Stimulated activated CD4-positive, alpha-beta T cell treated with anti-CD3 and anti-CD28 coated beads, Interleukin-2, amount 100 ng/mL, for 24 hours (primary cell): ENCODE measurements at regions not wholly inside any gene's neighbourhood (a gene's known extent, or its start where the extent isn't known, plus 50 kb on each side); places are given as distances from the start of the nearest gene placed in this dataset.

Source experiments
- DNase-seq, 2 donors: peaks; one replicate each; pipeline ENCODE4 v3.0.0-alpha.2; 2020

DNA sequence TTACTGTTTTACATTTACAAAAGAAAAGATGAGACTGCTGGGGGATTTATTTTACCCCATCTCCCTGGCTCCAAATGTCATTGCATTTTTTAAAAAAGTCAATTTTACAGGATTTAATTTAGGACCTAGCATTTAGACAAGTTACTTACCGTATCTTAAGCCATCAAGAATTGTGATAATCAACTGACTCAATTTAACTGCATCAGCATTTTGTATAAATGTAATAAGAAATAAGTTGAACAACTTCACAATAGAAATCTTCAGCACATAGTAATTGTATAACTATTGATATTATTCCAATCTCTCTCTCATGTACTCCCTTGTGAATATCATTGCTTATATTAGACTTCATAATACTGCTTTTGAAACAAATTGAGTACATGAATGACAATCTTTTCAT, 907.5 kb upstream of the SLC10A2 start:
- DNase-seq = no peak

DNA sequence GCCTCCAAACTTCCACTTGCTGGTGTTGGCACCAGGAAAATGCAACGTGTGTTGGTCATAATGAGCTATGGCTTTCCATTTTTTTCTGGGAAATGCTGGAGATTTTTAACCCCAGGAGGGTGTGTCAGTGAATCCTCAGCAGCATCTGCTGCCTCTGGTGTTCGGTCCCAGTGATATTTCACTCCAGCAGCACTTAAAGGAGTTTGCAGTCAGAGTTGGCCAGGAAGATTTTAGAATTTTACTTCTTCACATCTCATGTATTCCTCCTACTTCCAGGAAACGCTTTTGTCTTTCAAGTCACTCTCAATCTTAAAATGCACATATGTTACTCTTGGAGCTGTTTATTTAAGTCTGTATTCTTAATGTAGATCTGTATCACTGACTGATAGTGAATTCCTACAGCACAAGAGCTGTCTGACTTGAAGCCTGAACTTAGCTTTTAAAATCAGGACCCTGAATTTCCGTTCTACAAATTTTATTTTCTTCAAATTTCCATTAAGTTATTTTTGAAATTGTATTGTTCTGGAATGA, 903.4 kb upstream of the SLC10A2 start:
- no peak for DNase-seq

DNA sequence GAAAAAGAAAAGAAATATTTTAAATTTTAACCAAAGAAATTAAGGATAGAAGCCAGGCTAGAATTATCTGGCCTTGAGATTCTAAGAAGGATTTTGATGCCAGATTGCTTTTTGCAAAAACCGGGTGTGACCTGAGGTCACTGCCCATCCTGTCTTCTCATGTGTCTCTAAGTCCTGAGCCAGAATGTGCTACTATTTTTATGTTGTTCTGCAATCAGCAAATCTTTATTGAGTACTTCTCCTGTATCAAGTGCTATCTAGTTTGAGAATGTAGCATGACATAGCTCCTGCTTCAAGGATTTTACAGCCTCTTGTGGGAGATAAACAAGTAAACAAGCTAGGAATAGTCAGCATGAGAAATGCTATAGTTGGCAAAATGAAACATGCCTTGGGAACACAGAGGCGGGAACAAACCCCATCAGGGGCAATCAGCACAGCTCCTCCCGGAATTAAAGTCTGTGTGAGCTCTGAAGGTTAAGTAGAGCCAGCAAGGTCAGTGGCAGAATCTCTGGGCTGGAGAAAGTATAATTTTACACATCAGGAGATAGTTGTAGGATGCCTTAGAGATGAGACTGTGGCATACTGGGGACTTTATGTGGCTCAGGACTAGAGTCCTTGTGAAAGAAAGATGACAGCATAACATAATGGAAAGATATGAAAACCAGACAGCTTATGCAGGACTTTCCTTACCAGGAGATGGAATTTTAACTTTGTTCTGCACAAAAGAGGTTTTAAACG, 899.5 kb upstream of the SLC10A2 start:
- DNase-seq = no peak

DNA sequence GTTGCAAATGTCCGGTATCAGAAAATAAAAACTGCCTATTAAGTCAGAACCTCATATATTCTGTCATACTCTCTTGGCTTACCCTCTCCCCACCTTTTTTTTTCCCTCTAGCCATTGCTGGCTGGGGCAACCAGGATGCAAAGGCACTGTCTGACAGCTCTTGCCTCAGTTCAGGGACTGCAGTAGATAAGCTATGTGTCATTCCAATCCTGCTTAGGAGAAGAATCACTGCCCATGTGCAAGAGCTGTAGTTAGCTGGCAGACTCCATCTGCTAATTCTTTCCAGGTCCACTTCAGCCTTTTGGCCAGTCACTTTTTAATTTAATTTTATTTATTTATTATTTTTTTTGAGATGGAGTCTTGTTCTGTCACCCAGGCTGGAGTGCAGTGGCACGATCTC, 895.6 kb upstream of the SLC10A2 start:
- no peak for DNase-seq

DNA sequence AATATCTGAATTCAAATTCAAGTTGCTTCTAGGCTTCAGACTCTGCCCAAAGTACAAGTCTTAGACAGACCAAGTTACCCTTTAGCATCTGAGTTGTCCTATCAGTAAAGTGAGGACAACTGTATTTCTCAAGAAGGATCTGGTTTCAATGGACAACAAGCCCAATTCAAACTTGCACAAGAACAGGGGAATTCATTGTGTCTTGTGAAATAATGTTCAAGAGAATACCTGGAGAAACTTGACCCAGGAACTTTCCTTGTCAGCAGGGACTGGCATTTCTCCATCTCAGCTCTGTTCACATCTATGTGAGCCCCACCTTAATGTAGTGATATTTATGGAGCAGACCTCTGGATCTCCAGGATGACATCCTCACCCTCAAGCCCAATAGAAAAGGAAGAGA, 894.9 kb upstream of the SLC10A2 start:
- DNase-seq = no peak

DNA sequence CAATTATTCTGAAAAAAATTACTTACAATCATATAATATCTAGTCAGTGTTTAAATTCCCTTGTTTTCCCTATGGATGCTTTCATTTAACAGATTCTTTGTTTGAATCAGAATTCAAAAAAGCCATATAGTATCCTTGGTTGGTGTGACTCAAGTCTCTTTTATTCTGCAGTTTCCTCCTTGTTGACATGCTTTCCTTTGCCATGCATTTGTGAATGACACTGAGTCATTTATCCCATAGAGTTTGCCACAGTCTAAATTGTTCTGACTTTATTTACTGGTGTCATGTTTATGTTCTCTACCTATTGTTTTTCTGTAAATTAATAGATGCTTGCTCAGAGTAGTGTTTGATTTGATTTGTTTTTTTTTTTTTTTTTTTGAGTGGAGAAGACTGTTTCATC, 893.8 kb upstream of the SLC10A2 start:
- no peak for DNase-seq

DNA sequence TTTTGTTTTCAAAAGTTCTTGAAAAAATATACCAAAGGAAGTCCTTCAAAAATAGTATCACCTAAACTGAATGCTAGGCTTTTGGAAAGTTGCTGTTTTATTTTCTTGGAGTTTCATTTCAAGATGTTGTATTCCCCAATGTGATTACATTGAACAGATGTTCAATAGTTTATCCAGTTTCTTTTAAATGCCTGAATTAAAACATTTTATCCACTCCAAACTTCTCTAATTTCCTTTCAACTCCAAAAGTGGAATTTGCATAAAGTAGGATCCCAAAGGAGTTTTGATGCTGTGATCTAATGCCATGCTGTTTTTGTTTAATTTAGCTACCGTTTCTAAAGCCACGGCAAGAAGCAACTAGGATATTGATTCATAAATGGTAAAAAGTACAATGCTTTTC, 892.5 kb upstream of the SLC10A2 start:
- no peak for DNase-seq

DNA sequence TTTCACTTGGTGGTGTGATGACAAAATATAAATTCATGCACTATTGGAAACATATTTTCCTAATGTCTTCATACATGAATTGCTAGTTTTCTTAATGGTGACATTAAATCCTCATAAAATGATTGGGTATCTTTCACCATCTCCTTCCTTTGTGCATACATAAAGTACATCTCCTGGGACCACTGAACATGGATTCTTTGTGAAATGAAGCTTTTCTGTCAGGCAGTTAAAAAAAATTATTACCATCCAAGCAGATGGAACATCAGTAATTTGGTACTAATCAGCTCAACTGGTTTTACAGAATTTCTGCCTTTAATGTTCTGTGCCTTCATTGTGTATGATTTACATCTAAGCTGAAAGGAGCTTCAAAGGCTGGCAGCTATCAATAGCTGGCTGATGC, 891.7 kb upstream of the SLC10A2 start:
- no peak for DNase-seq

DNA sequence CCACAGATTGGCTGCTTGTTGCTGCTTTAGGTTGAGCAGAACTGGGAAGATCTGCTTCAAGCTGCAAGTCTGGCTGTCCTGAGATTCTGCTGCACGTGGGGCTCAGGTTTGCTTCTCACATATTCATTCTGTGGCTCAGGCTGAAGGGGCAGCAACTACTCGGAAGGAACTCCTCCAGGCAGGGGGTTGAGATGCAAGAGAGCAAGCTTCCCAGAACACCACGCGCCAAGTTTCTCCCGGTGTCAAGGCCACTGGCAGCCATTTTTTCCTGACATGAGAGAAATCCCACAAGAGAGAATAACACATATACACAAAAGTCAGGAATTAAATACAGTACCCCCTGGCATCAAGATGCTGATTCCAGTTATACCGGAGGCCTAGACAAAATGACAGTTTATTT, 887.6 kb upstream of the SLC10A2 start:
- no peak for DNase-seq

DNA sequence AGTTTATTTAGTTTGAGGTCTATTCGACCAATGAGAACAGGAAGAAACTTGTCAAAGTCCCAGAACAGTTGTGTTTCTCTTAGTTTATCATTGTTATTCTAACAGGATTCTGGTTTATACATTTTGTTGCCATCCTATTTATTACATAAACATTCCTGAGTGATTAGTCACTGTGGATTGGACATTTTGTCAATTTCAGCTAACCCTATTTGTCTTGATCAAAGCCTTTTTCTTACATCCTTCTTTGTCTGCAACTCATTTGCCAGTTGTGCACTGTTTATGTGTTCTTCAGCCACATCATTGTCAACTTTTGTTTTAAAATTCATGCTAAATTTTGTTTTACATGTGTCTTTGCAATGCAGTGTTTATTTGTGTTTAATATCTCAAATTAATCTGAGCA, 886.0 kb upstream of the SLC10A2 start:
- no peak for DNase-seq

DNA sequence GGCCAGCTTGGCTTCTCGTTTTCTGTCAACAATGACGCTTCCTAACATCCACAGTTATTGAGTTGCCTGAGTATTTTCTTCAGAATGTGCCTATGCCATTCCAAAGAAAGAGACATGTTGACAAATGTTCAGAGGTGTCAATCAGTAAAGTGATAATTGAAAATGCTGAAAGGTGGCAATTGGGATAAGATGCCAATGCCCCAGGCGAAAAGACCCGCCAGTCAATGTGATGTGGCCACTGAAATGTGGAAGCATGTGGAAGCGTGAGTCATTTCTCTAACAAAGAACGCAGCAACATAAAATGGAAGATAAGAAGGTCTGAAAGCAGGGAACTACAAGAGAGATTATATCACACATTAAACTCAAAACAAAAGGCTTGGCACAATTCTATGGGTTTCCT, 882.2 kb upstream of the SLC10A2 start:
- no peak for DNase-seq

DNA sequence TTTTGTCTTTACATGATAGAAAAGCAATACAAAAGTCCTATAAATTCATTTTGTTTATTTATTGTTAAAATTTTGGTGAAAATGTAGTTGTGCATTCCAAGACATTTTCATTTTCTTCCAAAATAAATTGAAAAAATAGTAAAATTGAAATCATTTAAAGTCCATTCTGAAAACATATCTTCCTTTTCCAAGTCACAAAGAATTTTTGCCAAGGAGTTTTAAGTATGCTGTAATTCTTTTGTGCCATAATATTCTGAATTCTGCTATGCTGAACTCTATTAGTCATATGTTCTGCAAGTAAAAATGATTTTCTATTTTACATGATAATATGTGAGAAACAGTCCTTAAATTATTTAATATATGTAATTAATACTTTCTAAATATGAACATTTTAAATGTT, 879.6 kb upstream of the SLC10A2 start:
- no peak for DNase-seq

DNA sequence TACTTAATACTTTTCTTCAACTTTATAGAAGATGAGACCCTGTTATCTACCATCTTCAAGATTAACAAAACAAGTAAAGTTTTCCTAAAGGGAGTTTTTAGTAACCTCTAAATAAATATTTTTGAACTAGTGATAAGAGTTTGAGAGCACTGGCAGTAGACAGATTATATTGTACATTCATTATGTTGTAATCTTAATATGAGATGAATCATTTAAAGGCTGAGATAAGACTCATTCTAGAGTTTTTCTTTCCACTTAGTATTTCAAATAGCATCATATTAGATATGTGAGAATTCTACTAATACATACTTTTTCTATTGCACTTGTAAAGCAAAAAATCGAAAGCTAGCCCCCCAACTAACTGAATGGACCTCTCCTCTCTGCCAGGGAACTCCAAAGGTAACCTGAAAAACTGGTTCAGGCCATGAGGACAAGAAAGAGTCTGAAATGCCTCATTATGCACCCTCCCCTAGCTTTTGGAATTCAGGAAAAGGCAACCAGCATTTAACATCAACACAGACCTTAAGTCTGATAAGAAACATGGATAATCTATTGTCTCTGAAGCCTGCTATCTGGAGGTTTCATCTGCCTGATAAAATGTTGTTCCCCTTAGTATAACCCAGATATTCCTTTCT, 875.4 kb upstream of the SLC10A2 start:
- no peak for DNase-seq

DNA sequence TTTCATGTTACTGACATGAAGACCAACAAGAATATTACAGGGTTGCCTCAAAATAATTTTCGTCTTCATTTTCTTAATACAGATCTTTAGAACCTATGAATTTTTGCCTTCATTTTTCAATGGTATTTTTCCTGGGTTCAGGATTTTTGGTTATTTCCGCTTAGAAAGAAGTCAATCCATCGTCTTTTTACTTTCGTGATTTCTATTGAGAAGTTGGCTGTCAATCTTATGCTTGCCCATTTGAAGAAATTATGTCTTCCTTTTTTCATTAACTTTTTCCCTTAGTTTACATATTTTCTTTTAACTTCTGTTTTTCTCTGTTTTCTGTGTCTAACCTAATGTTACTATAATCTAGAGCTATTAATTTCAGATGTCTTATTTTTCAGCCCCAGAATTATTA, 868.9 kb upstream of the SLC10A2 start:
- DNase-seq = no peak

DNA sequence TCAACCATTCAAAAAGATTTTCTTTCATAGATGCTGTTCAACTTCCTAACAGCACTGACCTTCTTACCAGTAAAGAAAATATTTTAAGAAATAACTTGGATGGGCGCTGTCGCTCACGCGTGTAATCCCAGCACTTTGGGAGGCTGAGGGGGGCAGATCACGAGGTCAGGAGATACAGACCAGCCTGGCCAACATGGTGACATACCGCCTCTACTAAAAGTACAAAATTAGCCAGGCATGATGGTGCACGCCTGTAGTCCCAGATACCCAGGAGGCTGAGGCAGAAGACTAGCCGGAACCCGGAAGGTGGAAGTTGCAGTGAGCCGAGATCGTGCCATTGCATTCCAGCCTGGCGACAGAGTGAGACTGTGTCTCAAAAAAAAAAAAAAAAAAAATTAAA, 865.7 kb upstream of the SLC10A2 start:
- no peak for DNase-seq

DNA sequence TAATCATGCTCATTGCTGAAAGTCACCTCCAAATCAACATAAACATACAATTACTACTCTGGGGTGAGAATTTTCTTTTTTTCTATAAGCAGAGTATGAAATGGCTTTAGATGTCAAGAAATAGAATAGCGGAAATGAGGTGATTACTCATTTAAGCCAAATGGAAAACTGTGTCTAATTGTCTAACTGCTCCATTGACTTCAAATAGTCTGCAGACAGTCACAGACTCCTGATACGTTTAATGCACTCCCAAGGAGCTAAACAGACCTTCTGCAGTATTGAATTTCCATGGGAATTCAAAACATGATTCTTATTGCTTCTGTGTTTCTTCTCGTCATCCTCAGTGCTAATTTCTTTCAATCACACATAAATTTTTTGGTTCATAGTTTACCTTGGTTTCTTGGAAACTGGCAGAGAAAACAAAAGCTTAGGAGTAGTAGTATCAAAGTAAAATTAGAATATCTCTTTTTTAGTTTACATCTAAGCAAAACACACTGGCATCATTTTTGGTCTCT, 865.2 kb upstream of the SLC10A2 start:
- no peak for DNase-seq

DNA sequence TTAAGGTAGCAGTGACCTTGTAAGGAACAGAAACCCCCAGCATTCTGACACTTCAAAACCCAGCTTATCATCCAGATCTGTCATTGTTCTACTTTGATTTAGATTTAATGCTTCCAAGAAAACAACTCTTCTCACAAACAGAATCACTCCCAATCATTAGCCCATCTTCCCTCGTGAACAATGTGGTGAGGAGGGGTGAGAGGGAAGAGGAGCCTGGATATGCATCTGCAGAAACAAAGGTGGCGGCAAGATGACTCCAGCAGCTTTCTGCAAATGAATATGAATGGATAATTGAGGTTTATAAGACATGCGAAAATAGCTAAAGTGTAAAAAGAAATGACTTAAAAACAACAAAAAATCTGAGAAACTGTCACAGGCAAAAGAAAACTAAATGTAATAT, 859.9 kb upstream of the SLC10A2 start:
- DNase-seq = no peak

DNA sequence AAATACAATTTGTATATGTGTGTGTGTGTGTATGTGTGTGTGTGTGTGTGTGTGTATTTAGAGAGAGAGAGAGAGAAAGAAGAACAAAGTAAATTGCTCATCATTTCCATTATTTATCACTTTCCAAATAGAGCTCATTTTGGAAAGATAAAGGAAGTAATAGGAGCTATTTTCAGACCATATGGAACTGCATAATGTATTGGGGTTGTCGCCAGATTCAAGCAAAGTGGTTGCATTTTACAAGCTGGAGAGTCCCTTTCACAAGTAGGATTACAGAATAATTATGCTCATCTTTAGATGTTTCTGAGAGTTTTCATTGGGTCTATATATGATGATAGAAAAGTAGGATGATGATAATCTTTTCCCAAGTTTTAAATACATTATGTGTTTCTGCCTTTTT, 842.7 kb upstream of the SLC10A2 start:
- no peak for DNase-seq

DNA sequence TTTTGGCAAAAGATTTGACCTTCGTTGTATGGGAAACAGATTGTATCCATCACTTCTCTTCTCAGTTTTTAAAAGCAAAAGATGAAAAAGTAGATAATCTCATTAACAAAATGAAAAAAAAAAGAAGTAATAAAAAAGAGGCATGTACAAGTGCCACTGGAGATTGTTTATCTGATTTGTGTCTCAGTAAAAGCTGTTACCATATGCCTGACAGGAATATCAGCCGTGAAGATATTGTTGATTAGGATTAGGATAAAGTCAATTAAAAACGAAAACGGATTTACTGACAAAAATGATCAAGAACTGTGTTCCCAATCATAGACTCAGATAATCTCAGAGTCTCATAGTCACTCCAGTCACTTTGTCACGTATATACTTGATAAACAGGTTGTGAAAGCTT, 842.1 kb upstream of the SLC10A2 start:
- no peak for DNase-seq

DNA sequence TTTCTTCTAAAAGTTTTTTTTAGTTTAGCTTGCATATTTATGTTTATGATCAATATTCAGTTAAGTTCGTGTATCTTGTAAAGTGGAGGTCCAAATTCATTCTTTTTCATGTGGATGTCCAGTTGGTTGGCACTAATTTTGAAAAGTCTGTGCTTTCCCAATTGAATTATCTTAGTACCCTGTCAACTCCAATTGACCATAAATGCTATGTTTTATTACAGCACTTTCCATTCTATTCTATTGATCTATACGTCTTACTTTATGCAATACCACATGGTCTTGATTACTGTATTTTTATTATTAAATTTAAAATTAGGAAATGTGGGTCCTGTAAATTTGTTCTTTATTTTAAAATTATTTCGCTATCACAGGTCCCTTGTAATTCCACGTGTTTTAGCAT, 837.6 kb upstream of the SLC10A2 start:
- no peak for DNase-seq

DNA sequence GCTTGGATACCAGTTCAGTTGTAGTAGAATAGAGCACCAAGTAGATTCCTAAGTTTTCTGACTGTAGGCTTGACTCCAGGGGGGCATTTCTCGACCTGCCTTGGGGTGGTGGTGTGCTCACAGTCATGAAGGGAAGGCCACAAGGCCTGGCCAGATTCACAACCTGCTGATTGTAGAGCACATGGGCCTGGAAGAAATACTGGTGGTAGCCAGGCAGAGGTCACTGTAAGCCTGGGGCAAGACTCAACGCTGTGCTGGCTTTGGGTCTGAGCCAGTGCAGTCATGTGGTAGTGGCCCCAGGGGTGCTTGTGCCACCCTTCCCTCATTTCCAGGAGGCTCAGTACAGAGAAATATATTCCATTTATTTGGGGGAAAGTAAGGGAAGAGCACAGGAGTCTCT, 832.3 kb upstream of the SLC10A2 start:
- DNase-seq = no peak

DNA sequence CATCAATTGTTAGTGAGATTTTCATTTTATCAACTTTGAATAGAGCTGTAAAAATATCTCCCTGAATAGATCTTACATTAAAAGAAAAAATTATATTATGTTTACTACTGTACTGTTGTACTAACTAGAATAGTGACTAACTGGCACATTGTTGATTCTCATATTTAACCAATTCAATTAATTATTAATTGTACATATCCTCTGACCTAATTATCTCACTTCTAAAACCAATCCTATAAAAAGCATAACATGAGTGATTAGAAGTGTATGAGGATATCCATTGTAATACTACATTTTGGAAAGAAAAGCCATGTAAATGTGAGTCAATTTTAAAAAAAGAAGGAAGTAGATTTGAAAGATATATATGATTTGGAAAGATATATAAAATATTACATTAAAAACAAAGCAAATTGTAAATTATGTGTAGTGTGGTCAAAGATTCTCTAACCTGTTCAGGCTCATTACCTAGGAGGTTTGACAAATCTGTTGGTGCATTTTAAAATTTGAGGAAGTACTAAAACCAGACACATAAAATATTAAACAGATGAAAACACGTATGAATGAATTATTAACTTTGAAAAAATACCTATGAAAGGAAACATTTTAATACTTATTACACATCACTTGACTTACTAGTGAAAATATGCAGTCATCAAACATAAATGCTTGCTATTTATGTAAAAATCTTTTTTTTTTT, 829.8 kb upstream of the SLC10A2 start:
- no peak for DNase-seq

DNA sequence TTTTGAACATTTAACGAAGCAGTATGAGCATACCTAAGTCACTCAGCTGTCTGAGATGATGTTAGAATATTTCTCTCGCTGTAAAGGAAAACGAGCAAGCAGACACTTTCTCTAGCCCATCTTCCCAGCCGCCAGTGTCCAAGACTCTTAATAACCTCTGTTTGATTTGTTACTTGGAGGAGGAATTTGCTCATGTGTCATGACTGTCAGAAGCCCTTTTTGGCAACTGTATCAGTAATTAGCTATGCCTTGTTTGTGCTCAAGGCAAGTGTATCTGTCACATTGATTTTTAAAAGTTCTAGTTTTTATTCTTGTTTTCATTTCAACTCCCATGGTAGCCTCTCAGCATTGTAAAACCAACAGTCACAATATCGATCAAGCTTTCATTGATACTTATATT, 828.4 kb upstream of the SLC10A2 start:
- no peak for DNase-seq

DNA sequence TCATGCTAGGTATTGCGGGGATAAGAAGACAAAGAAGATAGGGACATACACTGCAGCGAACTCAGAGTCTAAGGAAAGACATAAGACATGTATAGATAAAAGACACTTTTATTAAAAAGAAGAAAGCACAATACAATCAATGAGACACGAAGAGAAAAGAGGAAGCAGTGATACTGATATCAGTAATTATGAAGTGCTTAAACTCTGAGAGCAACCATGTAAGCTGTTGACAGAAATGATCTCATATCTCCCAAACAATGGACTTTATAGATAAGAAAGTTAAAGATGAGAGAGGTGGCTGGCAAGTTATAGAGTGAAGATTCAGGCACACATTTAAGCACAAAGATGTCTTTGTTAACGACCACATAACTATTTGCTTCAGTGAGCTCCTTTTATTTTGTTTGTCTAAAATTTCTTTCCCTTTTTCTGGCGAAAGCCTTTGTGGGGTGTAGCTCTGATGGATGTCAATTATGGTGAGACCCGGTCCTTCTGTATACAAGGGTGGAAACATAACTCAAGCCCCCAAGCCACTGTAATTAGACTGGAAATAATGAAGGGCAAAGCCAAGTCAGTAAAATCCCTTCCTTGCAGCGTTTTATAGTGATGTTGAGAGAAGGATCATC, 818.0 kb upstream of the SLC10A2 start:
- no peak for DNase-seq
